ENCODE measurements at regions not wholly inside any gene's neighbourhood (a gene's known extent, or its start where the extent isn't known, plus 50 kb on each side); places are given as distances from the start of the nearest gene placed in this dataset.

DNA sequence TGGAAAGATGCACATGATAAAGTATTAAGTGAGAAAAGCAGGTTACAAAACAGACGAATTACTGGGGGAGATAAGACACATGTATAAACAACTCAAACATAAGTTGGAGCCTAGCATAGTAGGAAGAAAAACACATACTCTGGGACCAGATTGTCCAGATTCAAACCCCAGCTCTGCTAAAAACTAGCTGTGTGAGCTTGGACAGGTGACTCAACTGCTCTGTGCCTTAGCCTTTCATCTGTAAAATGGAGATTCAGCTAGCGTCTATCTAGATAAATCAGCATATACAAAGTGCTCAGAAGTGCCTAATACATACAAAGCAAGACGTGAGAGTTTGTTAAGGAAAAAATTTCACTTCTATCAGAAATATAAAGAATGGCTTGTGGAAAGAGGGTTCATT, 254.0 kb upstream of the POU3F1 start:
- H3K27ac ChIP-seq (ENCODE audit: low read depth, low read length, poor library complexity, severe bottlenecking): no peak overlapping the region
- TF ChIP-seq, protein P1, sequence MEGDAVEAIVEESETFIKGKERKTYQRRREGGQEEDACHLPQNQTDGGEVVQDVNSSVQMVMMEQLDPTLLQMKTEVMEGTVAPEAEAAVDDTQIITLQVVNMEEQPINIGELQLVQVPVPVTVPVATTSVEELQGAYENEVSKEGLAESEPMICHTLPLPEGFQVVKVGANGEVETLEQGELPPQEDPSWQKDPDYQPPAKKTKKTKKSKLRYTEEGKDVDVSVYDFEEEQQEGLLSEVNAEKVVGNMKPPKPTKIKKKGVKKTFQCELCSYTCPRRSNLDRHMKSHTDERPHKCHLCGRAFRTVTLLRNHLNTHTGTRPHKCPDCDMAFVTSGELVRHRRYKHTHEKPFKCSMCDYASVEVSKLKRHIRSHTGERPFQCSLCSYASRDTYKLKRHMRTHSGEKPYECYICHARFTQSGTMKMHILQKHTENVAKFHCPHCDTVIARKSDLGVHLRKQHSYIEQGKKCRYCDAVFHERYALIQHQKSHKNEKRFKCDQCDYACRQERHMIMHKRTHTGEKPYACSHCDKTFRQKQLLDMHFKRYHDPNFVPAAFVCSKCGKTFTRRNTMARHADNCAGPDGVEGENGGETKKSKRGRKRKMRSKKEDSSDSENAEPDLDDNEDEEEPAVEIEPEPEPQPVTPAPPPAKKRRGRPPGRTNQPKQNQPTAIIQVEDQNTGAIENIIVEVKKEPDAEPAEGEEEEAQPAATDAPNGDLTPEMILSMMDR (IDR thresholded peaks at IDR 0.05; ENCODE audit: low read length): no peak
- no peaks in the 10 kb centered on the region for H3K9me3 ChIP-seq (ENCODE audit: low read length)
- no peak overlapping the region for H3K9ac ChIP-seq (ENCODE audit: low read length)
- no peak overlapping the region for H3K4me3 ChIP-seq (ENCODE audit: low read depth, low read length, poor library complexity, severe bottlenecking)
- H3K36me3 ChIP-seq (ENCODE audit: insufficient read depth, low read length): no peaks in the 10 kb centered on the region
- no peaks in the 10 kb centered on the region for H3K79me2 ChIP-seq (ENCODE audit: insufficient read depth, low read length)
- H2AFZ ChIP-seq (ENCODE audit: low read length): no peak overlapping the region
- H3K27me3 ChIP-seq (ENCODE audit: insufficient read depth, low read length): no peaks in the 10 kb centered on the region
- no peaks in the 10 kb centered on the region for H3K9me2 ChIP-seq (ENCODE audit: low read depth, low read length)
- H3F3A ChIP-seq (ENCODE audit: insufficient read depth, low read length): no peaks in the 10 kb centered on the region
- no peaks in the 10 kb centered on the region for H3K4me1 ChIP-seq (ENCODE audit: insufficient read depth, low read length, severe bottlenecking)
- no peak overlapping the region for H3K4me2 ChIP-seq (ENCODE audit: low read length)
- H4K20me1 ChIP-seq (ENCODE audit: insufficient read depth, low read length): no peaks in the 10 kb centered on the region

DNA sequence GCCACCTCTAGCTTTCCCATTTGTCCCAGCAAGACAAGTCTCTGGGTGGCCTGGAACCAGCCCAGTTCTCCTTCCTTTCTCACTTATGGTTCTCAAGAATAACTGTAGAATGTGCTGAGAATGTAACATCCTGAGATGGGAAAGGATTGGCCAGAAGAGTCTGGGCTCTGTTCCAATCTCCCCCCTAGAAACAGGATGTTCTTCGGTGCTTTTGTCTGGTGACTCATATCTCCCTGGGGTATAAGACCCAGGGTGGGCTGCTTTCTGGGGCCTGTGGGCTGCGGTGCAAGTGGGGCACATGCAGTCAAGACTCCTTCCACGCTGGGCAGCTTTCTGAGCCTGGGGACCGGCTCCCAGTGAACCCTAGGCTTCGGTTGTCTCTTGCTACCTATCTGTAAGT, 251.2 kb upstream of the POU3F1 start:
- Histone ChIP-seq H3F3A (ENCODE audit: insufficient read depth, low read length) (no peaks in the 10 kb centered on the region), H3K4me3 (ENCODE audit: low read depth, low read length, poor library complexity, severe bottlenecking) (no peak overlapping the region), H3K27me3 (ENCODE audit: insufficient read depth, low read length) (no peaks in the 10 kb centered on the region), H3K9me3 (ENCODE audit: low read length) (no peaks in the 10 kb centered on the region), H3K4me2 (ENCODE audit: low read length) (no peak overlapping the region), H3K79me2 (ENCODE audit: insufficient read depth, low read length) (no peaks in the 10 kb centered on the region), H4K20me1 (ENCODE audit: insufficient read depth, low read length) (no peaks in the 10 kb centered on the region), H2AFZ (ENCODE audit: low read length) (no peak overlapping the region), H3K9ac (ENCODE audit: low read length) (no peak overlapping the region), H3K27ac (ENCODE audit: low read depth, low read length, poor library complexity, severe bottlenecking) (no peak overlapping the region), H3K36me3 (ENCODE audit: insufficient read depth, low read length) (no peaks in the 10 kb centered on the region), H3K4me1 (ENCODE audit: insufficient read depth, low read length, severe bottlenecking) (no peaks in the 10 kb centered on the region), H3K9me2 (ENCODE audit: low read depth, low read length) (no peaks in the 10 kb centered on the region)
- TF ChIP-seq, protein P1 (IDR thresholded peaks at IDR 0.05; ENCODE audit: low read length): no peak
- no peak for TF ChIP-seq EZH2 (IDR thresholded peaks at IDR 0.05; ENCODE audit: borderline replicate concordance, low read length)

DNA sequence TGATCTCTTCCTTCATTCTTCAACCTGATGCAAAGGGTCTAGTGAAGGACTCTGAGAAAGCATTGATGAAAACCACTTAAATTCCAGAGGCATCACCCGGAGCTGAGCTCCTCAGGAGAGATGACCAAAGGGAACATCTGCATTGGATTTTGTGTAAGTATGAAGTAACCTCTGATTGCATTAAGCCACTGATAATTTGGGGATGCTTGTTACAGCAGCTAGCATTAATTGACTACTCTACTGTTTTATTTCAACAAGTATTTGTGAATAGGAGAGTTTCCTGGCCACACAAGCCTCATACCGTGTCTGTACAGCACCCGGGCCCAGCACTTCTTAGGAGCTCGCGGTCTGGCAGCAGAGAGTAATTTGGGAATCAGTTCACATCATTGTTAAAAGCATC, 250.7 kb upstream of the POU3F1 start:
- Histone ChIP-seq H4K20me1 (ENCODE audit: insufficient read depth, low read length) (no peaks in the 10 kb centered on the region), H3K4me3 (ENCODE audit: low read depth, low read length, poor library complexity, severe bottlenecking) (no peak overlapping the region), H3K36me3 (ENCODE audit: insufficient read depth, low read length) (no peaks in the 10 kb centered on the region), H3K9me3 (ENCODE audit: low read length) (no peaks in the 10 kb centered on the region), H2AFZ (ENCODE audit: low read length) (no peak overlapping the region), H3K27ac (ENCODE audit: low read depth, low read length, poor library complexity, severe bottlenecking) (no peak overlapping the region), H3K9me2 (ENCODE audit: low read depth, low read length) (no peaks in the 10 kb centered on the region), H3K79me2 (ENCODE audit: insufficient read depth, low read length) (no peaks in the 10 kb centered on the region), H3K4me1 (ENCODE audit: insufficient read depth, low read length, severe bottlenecking) (no peaks in the 10 kb centered on the region), H3K4me2 (ENCODE audit: low read length) (no peak overlapping the region), H3K9ac (ENCODE audit: low read length) (no peak overlapping the region), H3K27me3 (ENCODE audit: insufficient read depth, low read length) (no peaks in the 10 kb centered on the region), H3F3A (ENCODE audit: insufficient read depth, low read length) (no peaks in the 10 kb centered on the region)
- TF ChIP-seq, protein P1 (IDR thresholded peaks at IDR 0.05; ENCODE audit: low read length): no peak
- no peak for TF ChIP-seq EZH2 (IDR thresholded peaks at IDR 0.05; ENCODE audit: borderline replicate concordance, low read length)

Data from OCI-LY1 (cell line).